Chondrocyte (in vitro differentiated cells): ENCODE measurements at regions not wholly inside any gene's neighbourhood (a gene's known extent, or its start where the extent isn't known, plus 50 kb on each side); places are given as distances from the start of the nearest gene placed in this dataset.
"Not testable (repeated sequence)": the region's sequence is repeated elsewhere in the genome, so short reads cannot be mapped to it uniquely, and the experiment has no call there.

Experiments used
- DNase-seq: peaks from one replicate; pipeline ENCODE4 v3.0.0; 2021; ENCODE audit warnings: mixed read lengths, low spot score
- H3K27ac Mint-ChIP-seq: one replicate; pipeline ENCODE4 v1.8.0; 2021; ENCODE audit warnings: mild to moderate bottlenecking, moderate library complexity, mixed read lengths; ENCODE audit not compliant: unreplicated experiment
- H3K27me3 Mint-ChIP-seq: 2 replicates; pipeline ENCODE4 v1.8.0; 2021; ENCODE audit warnings: low read depth, mixed read lengths
- H3K36me3 Mint-ChIP-seq: 2 replicates; pipeline ENCODE4 v1.8.0; 2021; ENCODE audit warnings: low read depth, mixed read lengths
- H3K4me1 Mint-ChIP-seq: 2 replicates; pipeline ENCODE4 v1.8.0; 2021; ENCODE audit warnings: low read depth, mild to moderate bottlenecking, mixed read lengths
- H3K4me3 Mint-ChIP-seq: one replicate; pipeline ENCODE4 v1.8.0; 2021; ENCODE audit warnings: mild to moderate bottlenecking, moderate library complexity, mixed read lengths; ENCODE audit not compliant: unreplicated experiment
- H3K9me3 Mint-ChIP-seq: 2 replicates; pipeline ENCODE4 v1.8.0; 2021; ENCODE audit warnings: low read depth, mixed read lengths
- CTCF ChIP-seq: fragments of 200-600 bp; sonication (generic); IDR thresholded peaks from 2 replicates; pipeline ENCODE4 v1.5.0; 2021; ENCODE audit warnings: antibody characterized with exemption, mild to moderate bottlenecking, moderate library complexity

- DNase-seq: no peak
- Mint-ChIP-seq H3K27ac (no peak overlapping the region), H3K36me3 (no peaks in the 10 kb centered on the region), H3K4me3 (no peak overlapping the region), H3K27me3 (peaks cover 1% of the 10 kb centered on the region), H3K9me3 (no peaks in the 10 kb centered on the region), H3K4me1 (peaks cover 2% of the 10 kb centered on the region)
- TF ChIP-seq CTCF: no peak
Measured at GRCh38 chr3:173214576-173214975, 73.5 kb upstream of the SPATA16 start.

- no peak for DNase-seq
- Mint-ChIP-seq H3K27me3 (no peaks in the 10 kb centered on the region), H3K4me1 (no peaks in the 10 kb centered on the region), H3K27ac (no peak overlapping the region), H3K36me3 (peaks cover 2% of the 10 kb centered on the region), H3K9me3 (peaks cover 18% of the 10 kb centered on the region), H3K4me3 (no peak overlapping the region)
- TF ChIP-seq CTCF: no peak
Measured at GRCh38 chr3:173199568-173199967, 58.5 kb upstream of the SPATA16 start.

- H3K27me3 Mint-ChIP-seq, DNase-seq, H3K4me3 Mint-ChIP-seq, H3K36me3 Mint-ChIP-seq, H3K4me1 Mint-ChIP-seq, H3K27ac Mint-ChIP-seq: not testable (repeated sequence)
- peaks cover 13% of the 10 kb centered on the region for H3K9me3 Mint-ChIP-seq
Measured at GRCh38 chr3:173194868-173195267, 53.8 kb upstream of the SPATA16 start.

- H3K36me3 Mint-ChIP-seq: peaks cover 2% of the 10 kb centered on the region
- H3K4me1 Mint-ChIP-seq: no peaks in the 10 kb centered on the region
- no peaks in the 10 kb centered on the region for H3K27me3 Mint-ChIP-seq
- peaks cover 13% of the 10 kb centered on the region for H3K9me3 Mint-ChIP-seq
- H3K27ac Mint-ChIP-seq: no peak overlapping the region
- no peak for TF ChIP-seq CTCF
- H3K4me3 Mint-ChIP-seq: no peak overlapping the region
- no peak for DNase-seq
Measured at GRCh38 chr3:173191611-173192010, 50.6 kb upstream of the SPATA16 start.
